22Rv1 (cell line): ENCODE measurements at regions not wholly inside any gene's neighbourhood (a gene's known extent, or its start where the extent isn't known, plus 50 kb on each side); places are given as distances from the start of the nearest gene placed in this dataset.

ENCODE experiments used
- H3K27ac ChIP-seq: fragments of 450-650 bp; 2 replicates; pipeline ENCODE4 v1.5.1; 2017
- CTCF ChIP-seq: fragments of 450-650 bp; IDR thresholded peaks from 2 replicates; pipeline ENCODE4 v1.5.1; 2017; ENCODE audit warnings: mild to moderate bottlenecking
- ZFX ChIP-seq: fragments of 450-650 bp; IDR thresholded peaks from 2 replicates; pipeline ENCODE4 v1.6.1; 2017; ENCODE audit warnings: antibody characterized with exemption, borderline replicate concordance

GRCh38 chr1:40914927-40915569, 52.9 kb upstream of the CITED4 start:
- TF ChIP-seq ZFX (no peak), CTCF (no peak)
- H3K27ac ChIP-seq = peak overlapping the region; percentile 42; the same call in 1 of the 2 replicates

DNA sequence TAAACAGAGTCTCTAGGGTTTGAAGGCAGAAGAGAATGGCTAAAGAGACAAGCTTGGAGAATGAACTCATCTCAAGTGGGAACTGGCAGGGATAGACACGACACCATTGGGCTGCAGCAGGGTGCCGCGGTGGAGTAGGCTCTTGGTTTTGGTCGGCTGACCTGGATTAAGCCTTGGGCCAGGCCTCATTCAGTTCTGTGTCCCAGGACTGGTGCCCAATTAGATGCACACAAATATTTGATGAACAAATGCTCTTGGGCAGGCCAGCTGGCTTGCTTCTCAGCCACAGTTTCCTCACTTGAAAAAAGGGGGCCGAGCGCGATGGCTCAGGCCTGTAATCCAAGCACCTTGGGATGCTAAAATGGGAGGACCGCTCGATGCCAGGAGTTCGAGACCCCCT, 53.4 kb upstream of the CITED4 start:
- peak overlapping the region; percentile 42; the same call in 1 of the 2 replicates for H3K27ac ChIP-seq
- no peak for TF ChIP-seq CTCF
- no peak for TF ChIP-seq ZFX

DNA sequence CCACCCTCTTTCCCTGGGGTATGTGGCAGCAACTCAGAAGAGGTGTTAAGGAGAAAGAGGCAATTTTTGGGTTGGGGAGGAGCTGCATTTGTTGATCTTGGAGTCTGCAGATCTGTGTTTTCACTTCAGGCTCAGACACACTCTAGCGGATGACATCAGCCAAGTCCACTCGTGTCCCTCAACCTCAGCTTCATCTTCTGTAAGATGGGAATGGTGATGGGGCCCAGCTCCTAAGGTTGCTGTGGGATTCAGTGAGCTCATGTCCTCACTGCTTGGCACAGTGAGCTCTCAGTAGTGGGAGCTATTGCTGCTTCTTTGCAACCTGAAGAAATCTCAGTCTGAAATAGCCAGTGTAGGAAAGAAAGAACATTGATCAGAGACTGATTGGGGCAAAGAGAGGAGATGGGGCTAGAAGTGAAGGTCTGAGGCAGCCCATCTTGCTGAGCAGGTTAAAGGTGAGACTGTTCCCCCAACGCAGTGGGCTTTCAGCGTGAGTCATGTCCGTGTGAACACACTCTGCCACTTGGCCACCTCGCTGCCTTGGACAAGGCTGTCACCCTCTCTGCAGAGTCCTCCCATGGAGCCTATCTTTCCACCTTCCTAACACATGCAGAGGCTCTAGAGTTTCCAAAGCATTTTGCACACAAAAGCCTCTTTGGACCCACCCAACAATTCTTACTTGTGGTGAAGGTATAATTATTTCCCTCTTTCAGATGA, 56.0 kb upstream of the CITED4 start:
- TF ChIP-seq ZFX (no peak), CTCF (no peak)
- peak overlapping the region; percentile 61 for H3K27ac ChIP-seq

GRCh38 chr1:40919475-40920011, 57.4 kb upstream of the CITED4 start:
- no peak for TF ChIP-seq ZFX
- peak overlapping the region; percentile 61 for H3K27ac ChIP-seq

DNA sequence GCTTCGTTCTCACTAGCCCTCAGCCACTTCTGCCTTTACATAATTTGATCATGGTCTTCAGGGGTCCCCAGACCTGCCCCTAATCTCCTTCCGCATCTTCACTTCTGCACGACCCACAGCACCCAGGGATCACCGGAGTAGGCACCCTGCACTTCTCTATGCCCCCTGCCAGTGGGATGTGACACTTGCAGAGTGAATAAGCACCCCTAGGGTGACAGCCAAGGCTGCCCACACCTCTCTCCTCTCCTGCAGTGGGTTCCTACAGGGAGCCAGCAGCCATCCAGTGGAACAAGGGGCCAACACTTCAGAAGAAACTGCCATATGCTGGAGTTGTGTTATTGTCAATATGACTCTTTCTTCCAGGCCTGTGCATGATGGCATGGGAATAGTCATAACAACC, 58.0 kb upstream of the CTPS1 start:
- TF ChIP-seq ZFX (no peak), CTCF (no peak)
- no peak overlapping the region for H3K27ac ChIP-seq

DNA sequence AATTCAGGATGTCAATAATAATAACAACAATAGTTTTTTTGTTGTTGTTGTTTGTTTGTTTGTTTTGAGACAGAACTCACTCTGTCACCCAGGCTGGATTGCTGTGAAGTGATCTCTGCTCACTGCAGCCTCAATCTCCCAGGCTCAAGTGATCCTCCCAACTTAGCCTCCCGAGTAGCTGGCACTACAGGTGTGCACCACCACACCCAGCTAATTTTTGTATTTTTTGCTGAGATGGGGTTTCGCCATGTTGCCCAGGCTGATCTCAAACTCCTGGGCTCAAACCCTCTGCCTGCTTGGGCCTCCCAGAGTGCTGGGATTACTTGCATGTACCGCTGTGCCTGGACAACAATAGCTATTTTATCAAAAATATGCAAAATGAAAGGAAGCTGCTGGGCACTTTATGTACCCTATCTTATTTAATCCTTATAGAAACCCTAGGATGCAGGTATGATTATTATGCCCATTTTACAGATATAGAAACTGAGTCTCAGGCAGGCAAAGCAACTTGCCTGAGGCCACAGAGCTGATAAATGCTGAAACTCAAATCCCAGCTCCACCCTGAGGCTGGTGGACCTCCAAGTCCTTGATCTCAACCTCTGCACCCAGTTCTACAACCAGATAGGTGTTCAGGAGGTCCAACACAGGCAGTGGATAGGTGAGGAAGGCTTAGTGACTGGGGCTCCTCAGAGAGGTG, 57.4 kb upstream of the CTPS1 start:
- no peak overlapping the region for H3K27ac ChIP-seq
- TF ChIP-seq ZFX = no peak
- TF ChIP-seq CTCF = no peak

DNA sequence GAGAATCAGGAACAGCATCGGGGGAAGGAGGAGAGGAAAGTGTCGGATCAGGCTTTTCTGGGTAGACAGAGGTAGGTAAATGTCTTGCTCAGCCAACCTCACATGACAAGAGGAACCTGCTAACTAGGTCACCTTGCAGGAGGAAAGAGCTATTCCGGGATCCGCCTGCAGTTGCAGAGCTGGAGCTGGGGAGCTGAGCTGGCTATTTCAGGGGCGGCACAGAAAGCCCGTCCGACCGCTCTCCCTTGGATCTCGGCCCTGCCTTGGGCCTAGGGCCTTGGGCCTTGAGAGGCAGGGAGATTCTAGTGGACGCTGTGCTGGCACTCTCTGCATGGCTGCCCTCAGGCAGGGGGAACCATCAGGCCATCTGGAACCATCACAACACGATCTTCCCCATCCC, 56.5 kb upstream of the CTPS1 start:
- TF ChIP-seq CTCF (no peak), ZFX (no peak)
- no peak overlapping the region for H3K27ac ChIP-seq
